WTC11 (cell line): ENCODE measurements at regions not wholly inside any gene's neighbourhood (a gene's known extent, or its start where the extent isn't known, plus 50 kb on each side); places are given as distances from the start of the nearest gene placed in this dataset.

Source experiments
- ATAC-seq: fragments of 200-7000 bp; cut with Tn5 transposase; 2 replicates; pipeline ENCODE4 v1.10.0; 2021; ENCODE audit warnings: mild to moderate bottlenecking, moderate library complexity
- CTCF ChIA-PET: fragments of 300-600 bp; sonication (Branson Sonifier 250); formaldehyde crosslinking; loops from one replicate; lab custom pipeline; 2021; ENCODE audit warnings: antibody characterized with exemption; lab: Charles Lee
- POLR2A ChIA-PET: fragments of 350-600 bp; sonication (Branson Sonifier 250); formaldehyde crosslinking; loops from one replicate; lab custom pipeline; 2021; ENCODE audit warnings: antibody characterized with exemption; lab: Charles Lee
- DNase-seq: peaks from one replicate; pipeline ENCODE4 v3.0.0; 2021; ENCODE audit warnings: low spot score
- H3K27ac Mint-ChIP-seq: 2 replicates; pipeline ENCODE4 v1.8.0; 2021; ENCODE audit warnings: mixed read lengths
- H3K27me3 Mint-ChIP-seq: 2 replicates; pipeline ENCODE4 v1.8.0; 2021; ENCODE audit warnings: low read depth, mild to moderate bottlenecking, moderate library complexity, mixed read lengths
- H3K36me3 Mint-ChIP-seq: 2 replicates; pipeline ENCODE4 v1.8.0; 2021; ENCODE audit warnings: mixed read lengths
- H3K4me1 Mint-ChIP-seq: 2 replicates; pipeline ENCODE4 v1.8.0; 2022; ENCODE audit warnings: mixed read lengths
- H3K4me3 Mint-ChIP-seq: 2 replicates; pipeline ENCODE4 v1.8.0; 2021; ENCODE audit warnings: mild to moderate bottlenecking, moderate library complexity, mixed read lengths
- H3K9me3 Mint-ChIP-seq: 2 replicates; pipeline ENCODE4 v1.8.0; 2021; ENCODE audit warnings: mixed read lengths
- CREM ChIP-seq: sonication (generic); formaldehyde crosslinking; IDR thresholded peaks from 2 replicates; pipeline ENCODE4 v1.8.1; 2022; ENCODE audit warnings: mild to moderate bottlenecking, missing genetic modification reagents, moderate library complexity
- JUN ChIP-seq: sonication (generic); formaldehyde crosslinking; IDR thresholded peaks from 2 replicates; pipeline ENCODE4 v1.8.0; 2023; ENCODE audit warnings: mild to moderate bottlenecking, missing genetic modification reagents
- KAT7 ChIP-seq: sonication (generic); formaldehyde crosslinking; IDR thresholded peaks from 2 replicates; pipeline ENCODE4 v1.8.1; 2023; ENCODE audit warnings: missing genetic modification reagents, mild to moderate bottlenecking, borderline replicate concordance
- MYBL2 ChIP-seq: sonication (generic); formaldehyde crosslinking; IDR thresholded peaks from 2 replicates; pipeline ENCODE4 v1.8.1; 2023; ENCODE audit warnings: mild to moderate bottlenecking, moderate library complexity, missing genetic modification reagents
- NFYB ChIP-seq: sonication (generic); formaldehyde crosslinking; conservative IDR thresholded peaks from 2 replicates; pipeline ENCODE4 v1.8.0; 2022; ENCODE audit warnings: low read depth, missing genetic modification reagents
- NR1H2 ChIP-seq: sonication (generic); formaldehyde crosslinking; IDR thresholded peaks from 2 replicates; pipeline ENCODE4 v1.9.0; 2021; ENCODE audit warnings: mild to moderate bottlenecking, moderate library complexity, missing genetic modification reagents
- RELA ChIP-seq: sonication (generic); formaldehyde crosslinking; IDR thresholded peaks from 2 replicates; pipeline ENCODE4 v1.8.1; 2022; ENCODE audit warnings: missing genetic modification reagents, mild to moderate bottlenecking, borderline replicate concordance
- SMAD4 ChIP-seq: sonication (generic); formaldehyde crosslinking; IDR thresholded peaks from 2 replicates; pipeline ENCODE4 v1.8.0; 2022; ENCODE audit warnings: mild to moderate bottlenecking, missing genetic modification reagents
- TP53 ChIP-seq: sonication (generic); formaldehyde crosslinking; IDR thresholded peaks from 2 replicates; pipeline ENCODE4 v1.8.1; 2023; ENCODE audit warnings: mild to moderate bottlenecking, missing genetic modification reagents
- TF ChIP-seq, protein P1 (sequence below): sonication (generic); formaldehyde crosslinking; IDR thresholded peaks from 2 replicates; pipeline ENCODE4 v1.8.0; 2022; ENCODE audit warnings: mild to moderate bottlenecking, missing genetic modification reagents
- TF ChIP-seq, protein P2 (sequence below): sonication (generic); formaldehyde crosslinking; IDR thresholded peaks from 2 replicates; pipeline ENCODE4 v1.8.1; 2023; ENCODE audit warnings: mild to moderate bottlenecking, missing genetic modification reagents, moderate library complexity
- TF ChIP-seq, protein P3 (sequence below): fragments of 250-450 bp; sonication (Bioruptor Pico); IDR thresholded peaks from 2 replicates; pipeline ENCODE4 v1.8.0; 2021; ENCODE audit warnings: mild to moderate bottlenecking
- TF ChIP-seq, protein P4 (sequence below): sonication (generic); formaldehyde crosslinking; IDR thresholded peaks from 2 replicates; pipeline ENCODE4 v1.8.1; 2022; ENCODE audit warnings: low read depth, missing genetic modification reagents, borderline replicate concordance
- TF ChIP-seq, protein P5 (sequence below): fragments of 250-450 bp; sonication (Bioruptor Pico); IDR thresholded peaks from 2 replicates; pipeline ENCODE4 v1.9.0; 2021; ENCODE audit warnings: mild to moderate bottlenecking, borderline replicate concordance
- TF ChIP-seq, protein P6 (sequence below): fragments of 200-600 bp; IDR thresholded peaks from 2 replicates; pipeline ENCODE4 v1.8.0; 2022; ENCODE audit warnings: antibody characterized with exemption

DNA sequence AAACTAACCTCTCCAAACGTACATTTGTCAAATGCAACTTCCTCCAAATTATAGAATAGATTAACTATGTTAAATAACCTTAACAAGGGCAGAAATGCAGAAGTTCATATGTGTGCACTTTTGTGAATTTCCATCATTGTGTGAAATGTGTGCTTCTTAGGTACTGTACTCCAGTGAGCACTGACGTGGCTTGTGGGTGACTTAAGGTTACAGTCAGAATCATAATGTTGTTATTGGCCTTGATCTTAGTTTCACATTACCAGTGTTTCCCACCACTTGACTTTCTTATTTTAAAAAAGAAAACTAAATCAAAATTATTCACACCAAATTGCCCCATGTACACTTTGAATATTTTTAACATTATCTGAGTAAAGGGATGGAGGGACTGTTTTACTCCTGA is 155.1 kb upstream of the FZD8 start:
- ATAC-seq: no peak
- peaks cover 6% of the 10 kb centered on the region for H3K9me3 Mint-ChIP-seq
- no peak overlapping the region for H3K4me3 Mint-ChIP-seq
- POLR2A ChIA-PET: no interaction called here
- no peaks in the 10 kb centered on the region for H3K36me3 Mint-ChIP-seq
- no peak for DNase-seq
- no peak overlapping the region for H3K27ac Mint-ChIP-seq
- H3K4me1 Mint-ChIP-seq: no peaks in the 10 kb centered on the region
- CTCF ChIA-PET: no interaction called here
- TF ChIP-seq, protein P1, sequence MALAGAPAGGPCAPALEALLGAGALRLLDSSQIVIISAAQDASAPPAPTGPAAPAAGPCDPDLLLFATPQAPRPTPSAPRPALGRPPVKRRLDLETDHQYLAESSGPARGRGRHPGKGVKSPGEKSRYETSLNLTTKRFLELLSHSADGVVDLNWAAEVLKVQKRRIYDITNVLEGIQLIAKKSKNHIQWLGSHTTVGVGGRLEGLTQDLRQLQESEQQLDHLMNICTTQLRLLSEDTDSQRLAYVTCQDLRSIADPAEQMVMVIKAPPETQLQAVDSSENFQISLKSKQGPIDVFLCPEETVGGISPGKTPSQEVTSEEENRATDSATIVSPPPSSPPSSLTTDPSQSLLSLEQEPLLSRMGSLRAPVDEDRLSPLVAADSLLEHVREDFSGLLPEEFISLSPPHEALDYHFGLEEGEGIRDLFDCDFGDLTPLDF (CRISPR knock-in tag): no peak
- no peak for TF ChIP-seq NFYB (CRISPR knock-in tag)
- TF ChIP-seq, protein P2, sequence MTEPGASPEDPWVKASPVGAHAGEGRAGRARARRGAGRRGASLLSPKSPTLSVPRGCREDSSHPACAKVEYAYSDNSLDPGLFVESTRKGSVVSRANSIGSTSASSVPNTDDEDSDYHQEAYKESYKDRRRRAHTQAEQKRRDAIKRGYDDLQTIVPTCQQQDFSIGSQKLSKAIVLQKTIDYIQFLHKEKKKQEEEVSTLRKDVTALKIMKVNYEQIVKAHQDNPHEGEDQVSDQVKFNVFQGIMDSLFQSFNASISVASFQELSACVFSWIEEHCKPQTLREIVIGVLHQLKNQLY (CRISPR knock-in tag): no peak
- no peak for TF ChIP-seq NR1H2 (CRISPR knock-in tag)
- no peak for TF ChIP-seq MYBL2 (CRISPR knock-in tag)
- TF ChIP-seq KAT7 (CRISPR knock-in tag): no peak
- no peak for TF ChIP-seq JUN (CRISPR knock-in tag)
- TF ChIP-seq, protein P3, sequence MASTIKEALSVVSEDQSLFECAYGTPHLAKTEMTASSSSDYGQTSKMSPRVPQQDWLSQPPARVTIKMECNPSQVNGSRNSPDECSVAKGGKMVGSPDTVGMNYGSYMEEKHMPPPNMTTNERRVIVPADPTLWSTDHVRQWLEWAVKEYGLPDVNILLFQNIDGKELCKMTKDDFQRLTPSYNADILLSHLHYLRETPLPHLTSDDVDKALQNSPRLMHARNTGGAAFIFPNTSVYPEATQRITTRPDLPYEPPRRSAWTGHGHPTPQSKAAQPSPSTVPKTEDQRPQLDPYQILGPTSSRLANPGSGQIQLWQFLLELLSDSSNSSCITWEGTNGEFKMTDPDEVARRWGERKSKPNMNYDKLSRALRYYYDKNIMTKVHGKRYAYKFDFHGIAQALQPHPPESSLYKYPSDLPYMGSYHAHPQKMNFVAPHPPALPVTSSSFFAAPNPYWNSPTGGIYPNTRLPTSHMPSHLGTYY (CRISPR knock-in tag): no peak
- TF ChIP-seq, protein P4, sequence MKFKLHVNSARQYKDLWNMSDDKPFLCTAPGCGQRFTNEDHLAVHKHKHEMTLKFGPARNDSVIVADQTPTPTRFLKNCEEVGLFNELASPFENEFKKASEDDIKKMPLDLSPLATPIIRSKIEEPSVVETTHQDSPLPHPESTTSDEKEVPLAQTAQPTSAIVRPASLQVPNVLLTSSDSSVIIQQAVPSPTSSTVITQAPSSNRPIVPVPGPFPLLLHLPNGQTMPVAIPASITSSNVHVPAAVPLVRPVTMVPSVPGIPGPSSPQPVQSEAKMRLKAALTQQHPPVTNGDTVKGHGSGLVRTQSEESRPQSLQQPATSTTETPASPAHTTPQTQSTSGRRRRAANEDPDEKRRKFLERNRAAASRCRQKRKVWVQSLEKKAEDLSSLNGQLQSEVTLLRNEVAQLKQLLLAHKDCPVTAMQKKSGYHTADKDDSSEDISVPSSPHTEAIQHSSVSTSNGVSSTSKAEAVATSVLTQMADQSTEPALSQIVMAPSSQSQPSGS (CRISPR knock-in tag): no peak
- no peak for TF ChIP-seq TP53
- TF ChIP-seq, protein P5, sequence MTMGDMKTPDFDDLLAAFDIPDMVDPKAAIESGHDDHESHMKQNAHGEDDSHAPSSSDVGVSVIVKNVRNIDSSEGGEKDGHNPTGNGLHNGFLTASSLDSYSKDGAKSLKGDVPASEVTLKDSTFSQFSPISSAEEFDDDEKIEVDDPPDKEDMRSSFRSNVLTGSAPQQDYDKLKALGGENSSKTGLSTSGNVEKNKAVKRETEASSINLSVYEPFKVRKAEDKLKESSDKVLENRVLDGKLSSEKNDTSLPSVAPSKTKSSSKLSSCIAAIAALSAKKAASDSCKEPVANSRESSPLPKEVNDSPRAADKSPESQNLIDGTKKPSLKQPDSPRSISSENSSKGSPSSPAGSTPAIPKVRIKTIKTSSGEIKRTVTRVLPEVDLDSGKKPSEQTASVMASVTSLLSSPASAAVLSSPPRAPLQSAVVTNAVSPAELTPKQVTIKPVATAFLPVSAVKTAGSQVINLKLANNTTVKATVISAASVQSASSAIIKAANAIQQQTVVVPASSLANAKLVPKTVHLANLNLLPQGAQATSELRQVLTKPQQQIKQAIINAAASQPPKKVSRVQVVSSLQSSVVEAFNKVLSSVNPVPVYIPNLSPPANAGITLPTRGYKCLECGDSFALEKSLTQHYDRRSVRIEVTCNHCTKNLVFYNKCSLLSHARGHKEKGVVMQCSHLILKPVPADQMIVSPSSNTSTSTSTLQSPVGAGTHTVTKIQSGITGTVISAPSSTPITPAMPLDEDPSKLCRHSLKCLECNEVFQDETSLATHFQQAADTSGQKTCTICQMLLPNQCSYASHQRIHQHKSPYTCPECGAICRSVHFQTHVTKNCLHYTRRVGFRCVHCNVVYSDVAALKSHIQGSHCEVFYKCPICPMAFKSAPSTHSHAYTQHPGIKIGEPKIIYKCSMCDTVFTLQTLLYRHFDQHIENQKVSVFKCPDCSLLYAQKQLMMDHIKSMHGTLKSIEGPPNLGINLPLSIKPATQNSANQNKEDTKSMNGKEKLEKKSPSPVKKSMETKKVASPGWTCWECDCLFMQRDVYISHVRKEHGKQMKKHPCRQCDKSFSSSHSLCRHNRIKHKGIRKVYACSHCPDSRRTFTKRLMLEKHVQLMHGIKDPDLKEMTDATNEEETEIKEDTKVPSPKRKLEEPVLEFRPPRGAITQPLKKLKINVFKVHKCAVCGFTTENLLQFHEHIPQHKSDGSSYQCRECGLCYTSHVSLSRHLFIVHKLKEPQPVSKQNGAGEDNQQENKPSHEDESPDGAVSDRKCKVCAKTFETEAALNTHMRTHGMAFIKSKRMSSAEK (CRISPR knock-in tag): no peak
- no peak for TF ChIP-seq SMAD4 (CRISPR knock-in tag)
- no peak for TF ChIP-seq CREM
- TF ChIP-seq RELA: no peak
- TF ChIP-seq, protein P6, sequence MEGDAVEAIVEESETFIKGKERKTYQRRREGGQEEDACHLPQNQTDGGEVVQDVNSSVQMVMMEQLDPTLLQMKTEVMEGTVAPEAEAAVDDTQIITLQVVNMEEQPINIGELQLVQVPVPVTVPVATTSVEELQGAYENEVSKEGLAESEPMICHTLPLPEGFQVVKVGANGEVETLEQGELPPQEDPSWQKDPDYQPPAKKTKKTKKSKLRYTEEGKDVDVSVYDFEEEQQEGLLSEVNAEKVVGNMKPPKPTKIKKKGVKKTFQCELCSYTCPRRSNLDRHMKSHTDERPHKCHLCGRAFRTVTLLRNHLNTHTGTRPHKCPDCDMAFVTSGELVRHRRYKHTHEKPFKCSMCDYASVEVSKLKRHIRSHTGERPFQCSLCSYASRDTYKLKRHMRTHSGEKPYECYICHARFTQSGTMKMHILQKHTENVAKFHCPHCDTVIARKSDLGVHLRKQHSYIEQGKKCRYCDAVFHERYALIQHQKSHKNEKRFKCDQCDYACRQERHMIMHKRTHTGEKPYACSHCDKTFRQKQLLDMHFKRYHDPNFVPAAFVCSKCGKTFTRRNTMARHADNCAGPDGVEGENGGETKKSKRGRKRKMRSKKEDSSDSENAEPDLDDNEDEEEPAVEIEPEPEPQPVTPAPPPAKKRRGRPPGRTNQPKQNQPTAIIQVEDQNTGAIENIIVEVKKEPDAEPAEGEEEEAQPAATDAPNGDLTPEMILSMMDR: no peak
- TF ChIP-seq, all 79 proteins: peak for 0
- H3K27me3 Mint-ChIP-seq: no peaks in the 10 kb centered on the region; the same call in 1 of the 2 replicates
